ENCODE measurements at regions not wholly inside any gene's neighbourhood (a gene's known extent, or its start where the extent isn't known, plus 50 kb on each side); places are given as distances from the start of the nearest gene placed in this dataset.
"Not testable (repeated sequence)": the region's sequence is repeated elsewhere in the genome, so short reads cannot be mapped to it uniquely, and the experiment has no call there.

- TF ChIP-seq CTCF (IDR thresholded peaks at IDR 0.05), result no peak
- DNase-seq (ENCODE audit: low spot score) (no peak), ATAC-seq (ENCODE audit: low FRiP score) (no peak)
Measured at GRCh38 chrX:142363501-142363900, 158.4 kb upstream of the MAGEC2 start.

GRCh38 chrX:142359331-142359730, 154.2 kb upstream of the MAGEC2 start:
- DNase-seq (ENCODE audit: low spot score), result no peak
- no peak for TF ChIP-seq CTCF (IDR thresholded peaks at IDR 0.05)
- peak; percentile 85 for ATAC-seq (ENCODE audit: low FRiP score)

- no peak for ATAC-seq (ENCODE audit: low FRiP score)
- TF ChIP-seq CTCF (IDR thresholded peaks at IDR 0.05), result no peak
- DNase-seq (ENCODE audit: low spot score), result no peak
Measured at GRCh38 chrX:142327182-142327581, 122.1 kb upstream of the MAGEC2 start.

GRCh38 chrX:142312591-142312990, 107.5 kb upstream of the MAGEC2 start:
- TF ChIP-seq CTCF (IDR thresholded peaks at IDR 0.05), result no peak
- ATAC-seq (ENCODE audit: low FRiP score) (no peak), DNase-seq (ENCODE audit: low spot score) (no peak)

- ATAC-seq (ENCODE audit: low FRiP score) (no peak), DNase-seq (ENCODE audit: low spot score) (no peak)
- no peak for TF ChIP-seq CTCF (IDR thresholded peaks at IDR 0.05)
Measured at GRCh38 chrX:142299406-142299805, 94.3 kb upstream of the MAGEC2 start.

- DNase-seq (ENCODE audit: low spot score) (no peak), ATAC-seq (ENCODE audit: low FRiP score) (no peak)
- TF ChIP-seq CTCF (IDR thresholded peaks at IDR 0.05), result no peak
Measured at GRCh38 chrX:142296421-142296820, 91.3 kb upstream of the MAGEC2 start.

GRCh38 chrX:142295190-142295589, 90.1 kb upstream of the MAGEC2 start:
- ATAC-seq (ENCODE audit: low FRiP score) (no peak), DNase-seq (ENCODE audit: low spot score) (no peak)
- no peak for TF ChIP-seq CTCF (IDR thresholded peaks at IDR 0.05)

GRCh38 chrX:142270166-142270565, 65.1 kb upstream of the MAGEC2 start:
- DNase-seq (ENCODE audit: low spot score); ATAC-seq (ENCODE audit: low FRiP score): not testable (repeated sequence)
